Uterus (tissue), 2 donors: ENCODE measurements at regions not wholly inside any gene's neighbourhood (a gene's known extent, or its start where the extent isn't known, plus 50 kb on each side); places are given as distances from the start of the nearest gene placed in this dataset.

Source experiments
- POLR2A ChIP-seq, 2 donors: fragments of 450-650 bp; IDR thresholded peaks; one replicate each; pipeline ENCODE4 v1.6.1; 2016; ENCODE audit warnings: antibody characterized with exemption in 2 of 2, mild to moderate bottlenecking in 1 of 2, moderate library complexity in 1 of 2
- TF ChIP-seq, protein P1 (sequence below), 4 experiments: fragments of 200-600 bp in 2 of 4; fragments of 450-650 bp in 2 of 4; sonication (generic) in 2 of 4; IDR thresholded peaks; one replicate each; pipeline ENCODE4 v1.5.1; 2016 to 2019; ENCODE audit warnings: antibody characterized with exemption in 4 of 4, mild to moderate bottlenecking in 2 of 4, moderate library complexity in 1 of 4

DNA sequence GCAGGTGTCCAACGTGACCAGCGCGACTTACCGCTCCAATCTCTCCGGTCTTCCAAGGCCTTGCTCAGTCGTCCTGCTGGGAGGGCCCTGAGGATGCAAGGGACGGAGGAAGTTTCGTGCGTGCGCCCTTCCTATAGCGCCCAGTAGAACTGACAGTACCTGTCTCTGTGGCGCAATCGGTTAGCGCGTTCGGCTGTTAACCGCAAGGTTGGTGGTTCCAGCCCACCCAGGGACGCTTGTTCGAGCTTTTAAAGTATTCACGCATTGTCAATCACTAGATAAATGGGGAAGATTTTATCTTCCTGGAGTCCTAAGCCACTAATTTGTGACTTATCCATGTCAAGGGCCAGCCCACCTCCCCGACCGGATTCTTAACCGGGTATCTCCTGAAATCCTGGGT, 141.1 kb upstream of the NOTCH2NLA start:
- TF ChIP-seq, protein P1, sequence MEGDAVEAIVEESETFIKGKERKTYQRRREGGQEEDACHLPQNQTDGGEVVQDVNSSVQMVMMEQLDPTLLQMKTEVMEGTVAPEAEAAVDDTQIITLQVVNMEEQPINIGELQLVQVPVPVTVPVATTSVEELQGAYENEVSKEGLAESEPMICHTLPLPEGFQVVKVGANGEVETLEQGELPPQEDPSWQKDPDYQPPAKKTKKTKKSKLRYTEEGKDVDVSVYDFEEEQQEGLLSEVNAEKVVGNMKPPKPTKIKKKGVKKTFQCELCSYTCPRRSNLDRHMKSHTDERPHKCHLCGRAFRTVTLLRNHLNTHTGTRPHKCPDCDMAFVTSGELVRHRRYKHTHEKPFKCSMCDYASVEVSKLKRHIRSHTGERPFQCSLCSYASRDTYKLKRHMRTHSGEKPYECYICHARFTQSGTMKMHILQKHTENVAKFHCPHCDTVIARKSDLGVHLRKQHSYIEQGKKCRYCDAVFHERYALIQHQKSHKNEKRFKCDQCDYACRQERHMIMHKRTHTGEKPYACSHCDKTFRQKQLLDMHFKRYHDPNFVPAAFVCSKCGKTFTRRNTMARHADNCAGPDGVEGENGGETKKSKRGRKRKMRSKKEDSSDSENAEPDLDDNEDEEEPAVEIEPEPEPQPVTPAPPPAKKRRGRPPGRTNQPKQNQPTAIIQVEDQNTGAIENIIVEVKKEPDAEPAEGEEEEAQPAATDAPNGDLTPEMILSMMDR (IDR thresholded peaks at IDR 0.05) = peak in 1 of 4 experiments; percentile 3
- peak in 1 of 2 donors; percentile 15 for TF ChIP-seq POLR2A (IDR thresholded peaks at IDR 0.05)
